AG10803 (cell line): ENCODE measurements at regions not wholly inside any gene's neighbourhood (a gene's known extent, or its start where the extent isn't known, plus 50 kb on each side); places are given as distances from the start of the nearest gene placed in this dataset.

Experiments used
- DNase-seq: peaks from one replicate; pipeline ENCODE4 v3.0.0; 2010; ENCODE audit warnings: low read depth
- H3K4me3 ChIP-seq: 2 replicates; pipeline ENCODE4 v1.5.1; 2011; ENCODE audit warnings: mild to moderate bottlenecking, low read length, control low read depth
- CTCF ChIP-seq: conservative IDR thresholded peaks from 2 replicates; pipeline ENCODE4 v1.5.1; 2011; ENCODE audit warnings: mild to moderate bottlenecking, low read length, control low read depth, inconsistent platforms

DNA sequence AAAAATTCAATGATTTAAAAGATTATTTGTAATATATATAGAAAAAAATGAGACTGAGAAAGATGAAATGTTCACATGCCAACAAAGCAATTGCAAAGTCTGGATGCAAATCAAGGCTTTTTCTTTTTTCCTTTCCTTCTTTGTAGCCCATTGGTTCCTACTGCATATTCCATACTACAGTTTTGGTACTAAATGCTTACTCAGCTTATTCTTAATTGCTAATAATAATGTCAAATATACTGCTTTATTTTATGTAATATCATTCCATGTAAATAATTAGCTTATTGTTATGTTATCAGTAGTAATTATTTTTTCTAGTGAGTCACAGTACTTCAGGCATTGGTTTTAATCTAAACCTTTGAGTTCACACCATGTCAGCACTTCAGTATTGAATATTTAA, 407.4 kb upstream of the LRRTM1 start:
- H3K4me3 ChIP-seq, result no peak overlapping the region
- DNase-seq, result no peak
- no peak for TF ChIP-seq CTCF

GRCh38 chr2:80706951-80707350, 402.4 kb upstream of the LRRTM1 start:
- no peak for DNase-seq
- TF ChIP-seq CTCF, result no peak
- no peak overlapping the region for H3K4me3 ChIP-seq

DNA sequence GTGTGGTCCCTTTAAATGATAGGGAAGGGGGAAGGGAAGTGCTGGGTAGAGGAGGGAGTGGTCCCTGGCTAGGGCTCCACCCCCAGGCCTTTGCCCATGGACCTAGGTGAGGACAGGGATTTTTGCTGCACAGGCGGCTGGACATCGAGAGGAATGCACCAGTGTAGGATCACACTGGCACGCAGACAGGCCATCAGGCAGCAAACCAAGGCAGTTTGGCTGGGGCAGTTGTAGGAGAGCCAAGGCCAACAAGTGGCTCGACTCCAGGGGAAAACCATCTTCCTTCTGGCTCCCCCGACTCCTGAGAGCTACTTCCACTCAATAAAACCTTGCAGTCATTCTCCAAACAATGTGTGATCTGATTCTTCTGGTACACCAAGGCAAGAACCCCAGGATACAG, 402.0 kb upstream of the LRRTM1 start:
- H3K4me3 ChIP-seq, result no peak overlapping the region
- DNase-seq, result no peak
- no peak for TF ChIP-seq CTCF

- TF ChIP-seq CTCF, result no peak
- H3K4me3 ChIP-seq, result no peak overlapping the region
- no peak for DNase-seq
Observed at GRCh38 chr2:80703532-80703931, 399.0 kb upstream of the LRRTM1 start.

DNA sequence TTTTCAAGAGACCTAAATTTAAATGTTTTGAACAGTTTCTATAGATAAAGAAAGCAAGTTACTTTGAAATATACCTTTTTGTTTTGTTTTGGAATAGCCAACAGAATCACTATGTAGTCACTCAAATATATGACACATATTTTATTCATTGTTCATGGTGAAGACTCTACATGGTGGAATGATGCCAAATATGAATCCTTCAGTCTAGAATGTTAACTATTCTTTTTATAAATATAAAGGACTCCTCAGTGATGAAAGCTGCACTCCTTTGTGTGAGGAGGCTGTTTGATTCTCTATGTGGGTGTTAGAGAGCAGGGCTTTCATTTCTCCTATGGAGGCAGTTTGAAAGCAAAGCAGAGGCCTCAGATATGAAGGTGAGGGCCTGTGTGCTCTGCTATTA, 396.4 kb upstream of the LRRTM1 start:
- TF ChIP-seq CTCF, result no peak
- H3K4me3 ChIP-seq, result no peak overlapping the region
- no peak for DNase-seq
